ENCODE measurements at regions not wholly inside any gene's neighbourhood (a gene's known extent, or its start where the extent isn't known, plus 50 kb on each side); places are given as distances from the start of the nearest gene placed in this dataset.

GRCh38 chr9:18296702-18297055 is 177.3 kb upstream of the ADAMTSL1 start:
- TF ChIP-seq POLR2A (IDR thresholded peaks at IDR 0.05) (no peak), CTCF (IDR thresholded peaks at IDR 0.05) (no peak), POLR2AphosphoS5 (IDR thresholded peaks at IDR 0.05) (no peak)
